ENCODE measurements at regions not wholly inside any gene's neighbourhood (a gene's known extent, or its start where the extent isn't known, plus 50 kb on each side); places are given as distances from the start of the nearest gene placed in this dataset.

DNA sequence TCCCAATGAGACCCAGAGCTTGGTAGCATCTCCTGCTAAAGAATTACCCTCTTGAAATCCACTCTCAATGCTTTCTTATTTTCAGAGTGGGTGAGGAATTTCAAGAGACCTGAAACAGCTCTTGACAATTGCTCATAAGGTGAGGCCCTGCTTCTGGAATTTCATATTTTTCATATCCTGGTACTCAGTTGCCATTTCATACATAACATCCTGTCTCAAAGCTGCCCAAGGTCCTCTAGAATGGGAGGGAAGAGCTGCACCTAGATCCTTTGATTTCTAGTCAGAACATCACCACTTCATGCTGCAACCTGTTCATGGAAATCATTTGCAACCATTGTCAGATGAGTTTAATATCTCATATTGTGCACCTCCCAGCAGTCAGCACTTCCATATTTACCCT lies 404.8 kb upstream of the GALNT5 start:
- intact Hi-C loops (cut with micrococcal nuclease; ENCODE audit: unreplicated experiment): no loop called here
- DNase-seq (ENCODE audit: low read depth, low spot score): no peak
- ChIA-PET POLR2A (no interaction called here), CTCF (no interaction called here)
- no peaks in the 10 kb centered on the region for H3K36me3 ChIP-seq (ENCODE audit: control insufficient read depth, insufficient read depth, low read length)
- no peak overlapping the region for H3K4me3 ChIP-seq (ENCODE audit: low read depth in 2 of 2, low read length in 2 of 2)
- in situ Hi-C loops (cut with HindIII; ENCODE audit: low pct_unique_long_range_greater_than_20kb, low sequenced_read_pairs): no loop called here
- BruUV-seq (replicated peaks): no TSS peak
- no peaks in the 10 kb centered on the region for H3K27me3 ChIP-seq (ENCODE audit: control insufficient read depth, insufficient read depth, low read length)
- TF ChIP-seq, protein P1, sequence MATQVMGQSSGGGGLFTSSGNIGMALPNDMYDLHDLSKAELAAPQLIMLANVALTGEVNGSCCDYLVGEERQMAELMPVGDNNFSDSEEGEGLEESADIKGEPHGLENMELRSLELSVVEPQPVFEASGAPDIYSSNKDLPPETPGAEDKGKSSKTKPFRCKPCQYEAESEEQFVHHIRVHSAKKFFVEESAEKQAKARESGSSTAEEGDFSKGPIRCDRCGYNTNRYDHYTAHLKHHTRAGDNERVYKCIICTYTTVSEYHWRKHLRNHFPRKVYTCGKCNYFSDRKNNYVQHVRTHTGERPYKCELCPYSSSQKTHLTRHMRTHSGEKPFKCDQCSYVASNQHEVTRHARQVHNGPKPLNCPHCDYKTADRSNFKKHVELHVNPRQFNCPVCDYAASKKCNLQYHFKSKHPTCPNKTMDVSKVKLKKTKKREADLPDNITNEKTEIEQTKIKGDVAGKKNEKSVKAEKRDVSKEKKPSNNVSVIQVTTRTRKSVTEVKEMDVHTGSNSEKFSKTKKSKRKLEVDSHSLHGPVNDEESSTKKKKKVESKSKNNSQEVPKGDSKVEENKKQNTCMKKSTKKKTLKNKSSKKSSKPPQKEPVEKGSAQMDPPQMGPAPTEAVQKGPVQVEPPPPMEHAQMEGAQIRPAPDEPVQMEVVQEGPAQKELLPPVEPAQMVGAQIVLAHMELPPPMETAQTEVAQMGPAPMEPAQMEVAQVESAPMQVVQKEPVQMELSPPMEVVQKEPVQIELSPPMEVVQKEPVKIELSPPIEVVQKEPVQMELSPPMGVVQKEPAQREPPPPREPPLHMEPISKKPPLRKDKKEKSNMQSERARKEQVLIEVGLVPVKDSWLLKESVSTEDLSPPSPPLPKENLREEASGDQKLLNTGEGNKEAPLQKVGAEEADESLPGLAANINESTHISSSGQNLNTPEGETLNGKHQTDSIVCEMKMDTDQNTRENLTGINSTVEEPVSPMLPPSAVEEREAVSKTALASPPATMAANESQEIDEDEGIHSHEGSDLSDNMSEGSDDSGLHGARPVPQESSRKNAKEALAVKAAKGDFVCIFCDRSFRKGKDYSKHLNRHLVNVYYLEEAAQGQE (IDR thresholded peaks at IDR 0.05; ENCODE audit: insufficient read depth in 1 of 2, low read depth in 2 of 2, low read length in 1 of 2): no peak
- TF ChIP-seq, protein P2, sequence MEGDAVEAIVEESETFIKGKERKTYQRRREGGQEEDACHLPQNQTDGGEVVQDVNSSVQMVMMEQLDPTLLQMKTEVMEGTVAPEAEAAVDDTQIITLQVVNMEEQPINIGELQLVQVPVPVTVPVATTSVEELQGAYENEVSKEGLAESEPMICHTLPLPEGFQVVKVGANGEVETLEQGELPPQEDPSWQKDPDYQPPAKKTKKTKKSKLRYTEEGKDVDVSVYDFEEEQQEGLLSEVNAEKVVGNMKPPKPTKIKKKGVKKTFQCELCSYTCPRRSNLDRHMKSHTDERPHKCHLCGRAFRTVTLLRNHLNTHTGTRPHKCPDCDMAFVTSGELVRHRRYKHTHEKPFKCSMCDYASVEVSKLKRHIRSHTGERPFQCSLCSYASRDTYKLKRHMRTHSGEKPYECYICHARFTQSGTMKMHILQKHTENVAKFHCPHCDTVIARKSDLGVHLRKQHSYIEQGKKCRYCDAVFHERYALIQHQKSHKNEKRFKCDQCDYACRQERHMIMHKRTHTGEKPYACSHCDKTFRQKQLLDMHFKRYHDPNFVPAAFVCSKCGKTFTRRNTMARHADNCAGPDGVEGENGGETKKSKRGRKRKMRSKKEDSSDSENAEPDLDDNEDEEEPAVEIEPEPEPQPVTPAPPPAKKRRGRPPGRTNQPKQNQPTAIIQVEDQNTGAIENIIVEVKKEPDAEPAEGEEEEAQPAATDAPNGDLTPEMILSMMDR (IDR thresholded peaks at IDR 0.05): no peak
- TF ChIP-seq POLR2AphosphoS5 (IDR thresholded peaks at IDR 0.05; ENCODE audit: low read depth, low read length): no peak
- no peak for TF ChIP-seq SIN3A (IDR thresholded peaks at IDR 0.05; ENCODE audit: borderline replicate concordance, insufficient read depth, low read depth, low read length)
- TF ChIP-seq TCF7L2 (IDR thresholded peaks at IDR 0.05; ENCODE audit: low read depth, low read length): no peak
- ATAC-seq: no peak
- no peak overlapping the region for H3K27ac ChIP-seq (ENCODE audit: low read length)
- no peaks in the 10 kb centered on the region for H3K9me3 ChIP-seq (ENCODE audit: control insufficient read depth, insufficient read depth, low read depth, low read length)
- no peaks in the 10 kb centered on the region for H3K4me1 ChIP-seq (ENCODE audit: control insufficient read depth, insufficient read depth, low read length)

- CTCF ChIA-PET: no interaction called here
- Histone ChIP-seq H3K36me3 (ENCODE audit: control insufficient read depth, insufficient read depth, low read length) (no peaks in the 10 kb centered on the region), H3K27ac (ENCODE audit: low read length) (no peak overlapping the region), H3K4me1 (ENCODE audit: control insufficient read depth, insufficient read depth, low read length) (no peaks in the 10 kb centered on the region), H3K4me3 (ENCODE audit: low read depth in 2 of 2, low read length in 2 of 2) (no peak overlapping the region), H3K27me3 (ENCODE audit: control insufficient read depth, insufficient read depth, low read length) (no peaks in the 10 kb centered on the region), H3K9me3 (ENCODE audit: control insufficient read depth, insufficient read depth, low read depth, low read length) (no peaks in the 10 kb centered on the region)
- no peak for TF ChIP-seq TCF7L2 (IDR thresholded peaks at IDR 0.05; ENCODE audit: low read depth, low read length)
- TF ChIP-seq POLR2AphosphoS5 (IDR thresholded peaks at IDR 0.05; ENCODE audit: low read depth, low read length): no peak
- TF ChIP-seq SIN3A (IDR thresholded peaks at IDR 0.05; ENCODE audit: borderline replicate concordance, insufficient read depth, low read depth, low read length): no peak
- TF ChIP-seq, protein P1 (IDR thresholded peaks at IDR 0.05; ENCODE audit: insufficient read depth in 1 of 2, low read depth in 2 of 2, low read length in 1 of 2): no peak
- TF ChIP-seq, protein P2 (IDR thresholded peaks at IDR 0.05): no peak
- intact Hi-C loops (cut with micrococcal nuclease; ENCODE audit: unreplicated experiment) (no loop called here), in situ Hi-C loops (cut with HindIII; ENCODE audit: low pct_unique_long_range_greater_than_20kb, low sequenced_read_pairs) (no loop called here)
- BruUV-seq (replicated peaks): no TSS peak
- ATAC-seq (no peak), DNase-seq (ENCODE audit: low read depth, low spot score) (no peak)
- POLR2A ChIA-PET: no interaction called here
Measured at GRCh38 chr2:156864325-156864724, 393.2 kb upstream of the GALNT5 start.
